ENCODE measurements at regions not wholly inside any gene's neighbourhood (a gene's known extent, or its start where the extent isn't known, plus 50 kb on each side); places are given as distances from the start of the nearest gene placed in this dataset.

DNA sequence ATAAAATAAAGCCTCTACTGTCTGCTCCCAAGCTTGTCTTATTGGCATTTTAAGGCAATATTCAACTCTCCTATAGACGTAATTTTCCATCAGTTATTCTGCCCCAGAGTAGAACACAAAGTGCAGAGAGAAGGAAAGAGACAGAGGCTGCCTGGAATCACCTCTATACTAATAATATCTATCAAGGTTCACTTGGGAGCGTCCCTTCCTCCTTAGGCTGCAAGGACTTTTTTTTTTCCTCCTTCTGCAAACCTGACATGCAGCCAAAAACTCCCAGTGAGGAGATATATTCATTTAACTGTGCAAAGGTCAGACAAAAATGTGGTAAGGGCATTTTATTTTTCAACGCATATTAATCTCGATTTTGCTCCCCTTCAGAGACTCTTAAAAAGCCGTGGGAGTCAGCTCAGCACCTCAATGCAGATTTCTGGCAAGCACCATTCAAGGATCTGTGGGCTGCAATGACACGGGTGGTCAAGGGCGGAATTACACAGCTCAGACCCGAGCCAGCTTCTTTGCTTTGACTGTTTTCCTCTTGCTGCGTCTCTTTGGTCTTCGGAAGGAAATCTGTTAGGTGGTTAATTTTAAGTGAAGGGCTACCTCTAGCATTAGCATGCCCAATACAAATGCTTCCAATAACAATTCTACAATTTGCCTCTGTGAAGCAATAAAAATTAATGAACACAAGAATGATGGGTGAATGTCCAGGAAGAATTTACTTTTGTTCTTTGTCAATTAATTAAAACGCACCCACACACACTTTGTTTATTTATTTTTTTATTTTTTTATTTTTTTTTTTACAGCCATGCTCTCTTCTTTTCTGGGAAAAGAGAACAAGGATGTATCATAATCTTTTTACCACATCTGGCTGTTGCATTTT, 587.7 kb upstream of the GRAMD2B start:
- no peak for TF ChIP-seq NFIC (IDR thresholded peaks at IDR 0.05)
- TF ChIP-seq YY1 (IDR thresholded peaks at IDR 0.05; ENCODE audit: low read depth): no peak
- TF ChIP-seq CEBPB (IDR thresholded peaks at IDR 0.05): no peak
- TF ChIP-seq, protein P1, sequence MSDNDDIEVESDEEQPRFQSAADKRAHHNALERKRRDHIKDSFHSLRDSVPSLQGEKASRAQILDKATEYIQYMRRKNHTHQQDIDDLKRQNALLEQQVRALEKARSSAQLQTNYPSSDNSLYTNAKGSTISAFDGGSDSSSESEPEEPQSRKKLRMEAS (IDR thresholded peaks at IDR 0.05): no peak
- no peak for TF ChIP-seq REST (IDR thresholded peaks at IDR 0.05; ENCODE audit: low read depth)
- TF ChIP-seq RAD21 (IDR thresholded peaks at IDR 0.05; ENCODE audit: low read depth): peak; percentile 60
- TF ChIP-seq TAF1 (IDR thresholded peaks at IDR 0.05; ENCODE audit: low read depth): no peak
- TF ChIP-seq EP300 (IDR thresholded peaks at IDR 0.05; ENCODE audit: borderline replicate concordance): no peak
